GM13977 (cell line): ENCODE measurements at regions not wholly inside any gene's neighbourhood (a gene's known extent, or its start where the extent isn't known, plus 50 kb on each side); places are given as distances from the start of the nearest gene placed in this dataset.
A peak's percentile ranks its signal among the peaks of the same experiment; 100 is the strongest.

ENCODE experiments used
- DNase-seq: peaks from one replicate; pipeline ENCODE4 v3.0.0; 2012; ENCODE audit warnings: low spot score
- CTCF ChIP-seq: IDR thresholded peaks from 2 replicates; pipeline ENCODE4 v1.5.1; 2012; ENCODE audit warnings: mild to moderate bottlenecking, control low read depth; ENCODE audit not compliant: insufficient read depth; ENCODE audit errors: extremely low read depth, missing control alignments
- in situ Hi-C: fragments of 300-500 bp; cut with MboI; formaldehyde crosslinking; loops from one replicate; pipeline ENCODE4 v1.12.0; 2022; ENCODE audit warnings: low sequenced_read_pairs, low pct_unique_long_range_greater_than_20kb, mixed read lengths, inconsistent platforms; ENCODE audit not compliant: unreplicated experiment

GRCh38 chr3:10665592-10665991, 150.4 kb upstream of the SLC6A11 start:
- DNase-seq: no peak
- in situ Hi-C loops: no loop called here
- TF ChIP-seq CTCF: no peak

- DNase-seq: no peak
- TF ChIP-seq CTCF: no peak
- in situ Hi-C loops: no loop called here
These were observed 149.4 kb upstream of the SLC6A11 start for GRCh38 chr3:10666621-10667020.

- in situ Hi-C loops: no loop called here
- TF ChIP-seq CTCF: no peak
- peak; percentile 24 for DNase-seq
These were observed 148.8 kb upstream of the SLC6A11 start for GRCh38 chr3:10667269-10667668.

GRCh38 chr3:10667901-10668476, 148.0 kb upstream of the SLC6A11 start:
- in situ Hi-C loops: no loop called here
- no peak for DNase-seq
- no peak for TF ChIP-seq CTCF

- TF ChIP-seq CTCF: no peak
- in situ Hi-C loops: no loop called here
- no peak for DNase-seq
These were observed 146.5 kb upstream of the SLC6A11 start for GRCh38 chr3:10669490-10670048.

- DNase-seq: no peak
- in situ Hi-C loops: no loop called here
- no peak for TF ChIP-seq CTCF
These were observed 143.6 kb upstream of the SLC6A11 start for GRCh38 chr3:10672422-10672821.
